Heart left ventricle (tissue), 13 donors: ENCODE measurements at regions not wholly inside any gene's neighbourhood (a gene's known extent, or its start where the extent isn't known, plus 50 kb on each side); places are given as distances from the start of the nearest gene placed in this dataset.

Experiments
- POLR2A ChIP-seq, 2 donors: fragments of 450-650 bp; IDR thresholded peaks; one replicate each; pipeline ENCODE4 v1.6.1; 2017; ENCODE audit warnings: antibody characterized with exemption in 2 of 2, mild to moderate bottlenecking in 2 of 2, moderate library complexity in 2 of 2
- TF ChIP-seq, protein P1 (sequence below), 12 donors: fragments of 200-600 bp; sonication (generic) in 4 of 12; IDR thresholded peaks; one replicate each; pipeline versions ENCODE4 v1.5.0 to v1.8.0; 2018 to 2022; ENCODE audit warnings: antibody characterized with exemption in 12 of 12, mild to moderate bottlenecking in 5 of 12
- donor health status: ischemic (EF 13 %, LVEDD 7.1; RV severe dilation, severe dysfunction).
- donor health status: DM: no; HTN: yes; CAD: no.
- donor health status: DM: no; HTN: no; CAD: no.
- donor health status: ischemic (EF 25% LVEDD 6.9; RV normal size, moderate dysfunction).
- donor health status: ischemic (EF 25% LVEDD 5.7; RV mildly dilated, moderate dysfunction).
- donor health status: ischemic (EF 35%, LVEDD 5.7; RV mildly dilated, moderate dysfunction).
- donor health status: nonischemic (EF 11% LVEDD 7.7; RV severe dilation, severe dysfunction).
- donor health status: DM: yes; HTN: yes; CAD: no.
- donor health status: PGD.
- donor health status: ischemic (EF 29% LVEDD 5.4; RV normal size, mild dysfunction).
- donor health status: nonischemic (EF 23%, LVEDD 6.1; RV moderate dilation, normal function).

DNA sequence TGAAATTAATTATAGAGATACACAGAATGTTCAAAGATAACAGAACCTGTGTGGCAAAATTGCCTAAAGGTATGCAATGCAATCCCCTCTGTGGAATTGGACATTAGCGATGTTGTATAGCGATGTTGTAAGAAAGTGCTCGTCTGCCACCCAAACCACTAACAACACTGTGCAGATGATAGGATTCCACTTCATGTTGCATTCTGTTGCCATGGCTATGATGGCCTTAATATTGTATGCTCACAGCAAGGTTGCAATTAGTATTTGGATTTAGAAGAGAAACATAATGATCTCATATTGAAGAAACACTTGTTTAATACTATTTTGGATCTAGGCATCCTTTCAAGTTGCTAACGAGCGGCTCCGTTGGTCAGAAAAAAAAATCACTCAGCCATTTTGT lies 260.3 kb downstream of the BCAT1 start:
- TF ChIP-seq, protein P1, sequence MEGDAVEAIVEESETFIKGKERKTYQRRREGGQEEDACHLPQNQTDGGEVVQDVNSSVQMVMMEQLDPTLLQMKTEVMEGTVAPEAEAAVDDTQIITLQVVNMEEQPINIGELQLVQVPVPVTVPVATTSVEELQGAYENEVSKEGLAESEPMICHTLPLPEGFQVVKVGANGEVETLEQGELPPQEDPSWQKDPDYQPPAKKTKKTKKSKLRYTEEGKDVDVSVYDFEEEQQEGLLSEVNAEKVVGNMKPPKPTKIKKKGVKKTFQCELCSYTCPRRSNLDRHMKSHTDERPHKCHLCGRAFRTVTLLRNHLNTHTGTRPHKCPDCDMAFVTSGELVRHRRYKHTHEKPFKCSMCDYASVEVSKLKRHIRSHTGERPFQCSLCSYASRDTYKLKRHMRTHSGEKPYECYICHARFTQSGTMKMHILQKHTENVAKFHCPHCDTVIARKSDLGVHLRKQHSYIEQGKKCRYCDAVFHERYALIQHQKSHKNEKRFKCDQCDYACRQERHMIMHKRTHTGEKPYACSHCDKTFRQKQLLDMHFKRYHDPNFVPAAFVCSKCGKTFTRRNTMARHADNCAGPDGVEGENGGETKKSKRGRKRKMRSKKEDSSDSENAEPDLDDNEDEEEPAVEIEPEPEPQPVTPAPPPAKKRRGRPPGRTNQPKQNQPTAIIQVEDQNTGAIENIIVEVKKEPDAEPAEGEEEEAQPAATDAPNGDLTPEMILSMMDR (IDR thresholded peaks at IDR 0.05), result no peak
- TF ChIP-seq POLR2A (IDR thresholded peaks at IDR 0.05), result no peak
